Psoas muscle (tissue), 7 donors: ENCODE measurements at regions not wholly inside any gene's neighbourhood (a gene's known extent, or its start where the extent isn't known, plus 50 kb on each side); places are given as distances from the start of the nearest gene placed in this dataset.

Experiments used
- ATAC-seq, 4 donors: fragments of 200-7000 bp; cut with Tn5 transposase; one replicate each; pipeline ENCODE4 v1.9.1; 2020; ENCODE audit warnings: moderate library complexity in 3 of 4, mild to moderate bottlenecking in 2 of 4
- DNase-seq, 2 donors: peaks; one replicate each; pipeline ENCODE4 v3.0.0-alpha.2; 2020
- H3K27ac ChIP-seq: fragments of 200-600 bp; one replicate; pipeline ENCODE4 v1.8.0; 2022
- H3K27me3 ChIP-seq, 3 donors: fragments of 200-600 bp in 1 of 3; one replicate each; pipeline versions ENCODE4 v1.6.1 to v1.8.0; 2013 to 2022; ENCODE audit warnings: low read length in 2 of 3, mild to moderate bottlenecking in 2 of 3, moderate library complexity in 1 of 3; ENCODE audit not compliant: insufficient read depth in 3 of 3
- H3K36me3 ChIP-seq, 2 donors: fragments of 200-600 bp in 1 of 2; one replicate each; pipeline versions ENCODE4 v1.6.1 to v1.8.0; 2013 to 2022; ENCODE audit warnings: low read depth in 1 of 2, mild to moderate bottlenecking in 1 of 2, moderate library complexity in 1 of 2; ENCODE audit not compliant: insufficient read depth in 1 of 2
- H3K4me1 ChIP-seq: fragments of 200-600 bp; one replicate; pipeline ENCODE4 v1.8.0; 2022
- H3K4me3 ChIP-seq: fragments of 200-600 bp; one replicate; pipeline ENCODE4 v1.8.0; 2022; ENCODE audit warnings: mild to moderate bottlenecking
- H3K9me3 ChIP-seq: fragments of 200-600 bp; one replicate; pipeline ENCODE4 v1.8.0; 2022
- CTCF ChIP-seq: fragments of 200-600 bp; IDR thresholded peaks from one replicate; pipeline ENCODE4 v1.8.0; 2022; ENCODE audit warnings: antibody characterized with exemption
- WGBS, 3 donors: extraction: QIAGEN DNeasy Blood & Tissue Kit; methylation state at CpG; one replicate each; pipeline versions ENCODE4 v1.1.6 to v1.1.7; 2013; 5-methylcytosine and 5-hydroxymethylcytosine counted together
- intact Hi-C, 2 donors: fragments of 100-400 bp; cut with DNase I; formaldehyde crosslinking; loops; one replicate each; pipeline versions ENCODE4 v1.11.0 to v1.14.2; 2022
- donor health status: healthy with polysubstance abuse.
- donor health status: DM: no; HTN: no; CAD: no; lungs with moderate emphysema.
- donor health status: Bipolar disorder and iron deficiency.
- donor health status: healthy.
- donor health status: DM: yes; HTN: yes; CAD: no.
- donor health status: DM: no; HTN: no; CAD: no.
- donor health status: DM: yes; HTN: yes; CAD: no.

GRCh38 chr11:80146232-80146631, 705.4 kb upstream of the TENM4 start:
- Histone ChIP-seq H3K4me1 (no peaks in the 10 kb centered on the region), H3K27me3 (no peaks in the 10 kb centered on the region), H3K9me3 (no peaks in the 10 kb centered on the region), H3K36me3 (no peaks in the 10 kb centered on the region), H3K4me3 (no peak overlapping the region), H3K27ac (no peak overlapping the region)
- intact Hi-C loops, result no loop called here
- TF ChIP-seq CTCF, result no peak
- WGBS, 3 donors, result 62 to 73% (median 62%) methylated on average over 6 of the region's 6 CpGs
- ATAC-seq (no peak), DNase-seq (no peak)

- WGBS, 3 donors, result 72 to 81% (median 76%) methylated on average over 2 of the region's 2 CpGs
- Histone ChIP-seq H3K4me3 (no peak overlapping the region), H3K36me3 (no peaks in the 10 kb centered on the region), H3K9me3 (no peaks in the 10 kb centered on the region), H3K27me3 (no peaks in the 10 kb centered on the region), H3K27ac (no peak overlapping the region), H3K4me1 (no peaks in the 10 kb centered on the region)
- intact Hi-C loops, result no loop called here
- ATAC-seq, result no peak
- no peak for TF ChIP-seq CTCF
- DNase-seq, result no peak
These were observed 704.2 kb upstream of the TENM4 start for GRCh38 chr11:80144897-80145594.

GRCh38 chr11:80136991-80137390, 696.2 kb upstream of the TENM4 start:
- Histone ChIP-seq H3K4me3 (no peak overlapping the region), H3K36me3 (no peaks in the 10 kb centered on the region), H3K27me3 (no peaks in the 10 kb centered on the region), H3K9me3 (no peaks in the 10 kb centered on the region), H3K27ac (no peak overlapping the region), H3K4me1 (no peaks in the 10 kb centered on the region)
- ATAC-seq (no peak), DNase-seq (no peak)
- TF ChIP-seq CTCF, result no peak
- 57 to 62% (median 57%) methylated on average over 3 of the region's 3 CpGs for WGBS, 3 donors
- intact Hi-C loops, result no loop called here

- Histone ChIP-seq H3K27me3 (no peaks in the 10 kb centered on the region), H3K4me1 (no peaks in the 10 kb centered on the region), H3K4me3 (no peak overlapping the region), H3K9me3 (no peaks in the 10 kb centered on the region), H3K36me3 (no peaks in the 10 kb centered on the region), H3K27ac (no peak overlapping the region)
- intact Hi-C loops, result no loop called here
- no peak for TF ChIP-seq CTCF
- no peak for DNase-seq
- no peak for ATAC-seq
These were observed 688.6 kb upstream of the TENM4 start for GRCh38 chr11:80129396-80129795.

- H3K36me3 ChIP-seq, result no peaks in the 10 kb centered on the region
- H3K9me3 ChIP-seq, result no peaks in the 10 kb centered on the region
- no peak overlapping the region for H3K27ac ChIP-seq
- H3K27me3 ChIP-seq, result no peaks in the 10 kb centered on the region
- DNase-seq (no peak), ATAC-seq (no peak)
- intact Hi-C loops, result no loop called here
- H3K4me3 ChIP-seq, result no peak overlapping the region
- H3K4me1 ChIP-seq, result no peaks in the 10 kb centered on the region
- 17 to 26% (median 18%) methylated on average over 2 of the region's 2 CpGs for WGBS, 3 donors
- TF ChIP-seq CTCF, result no peak
These were observed 681.4 kb upstream of the TENM4 start for GRCh38 chr11:80122211-80122610.
